Daoy (cell line): ENCODE measurements at regions not wholly inside any gene's neighbourhood (a gene's known extent, or its start where the extent isn't known, plus 50 kb on each side); places are given as distances from the start of the nearest gene placed in this dataset.
"Not testable (repeated sequence)": the region's sequence is repeated elsewhere in the genome, so short reads cannot be mapped to it uniquely, and the experiment has no call there.

ENCODE experiments used
- DNase-seq: peaks from one replicate; pipeline ENCODE4 v3.0.0-alpha.2; 2015; ENCODE audit warnings: low read depth

DNA sequence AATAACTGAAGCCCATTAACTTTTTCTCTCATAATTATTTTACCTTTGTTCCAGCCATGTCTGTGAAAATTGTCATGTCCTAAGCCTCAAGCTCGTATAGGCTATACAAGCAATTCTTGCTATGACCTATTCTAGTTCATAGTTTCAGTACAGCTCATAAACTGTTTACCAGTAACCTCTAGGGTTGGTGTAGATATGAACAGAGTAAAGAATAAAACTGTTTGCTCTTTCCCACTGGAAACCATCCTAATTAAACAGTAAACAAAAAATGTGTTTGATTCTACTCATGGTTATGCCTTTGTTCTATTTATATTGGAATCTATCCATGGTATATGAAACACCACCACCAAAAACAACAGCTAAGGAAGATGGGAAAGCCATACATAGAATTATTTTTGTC, 1444.0 kb upstream of the PCDH7 start:
- no peak for DNase-seq

GRCh38 chr4:29277381-29277780, 1442.8 kb upstream of the PCDH7 start:
- no peak for DNase-seq

DNA sequence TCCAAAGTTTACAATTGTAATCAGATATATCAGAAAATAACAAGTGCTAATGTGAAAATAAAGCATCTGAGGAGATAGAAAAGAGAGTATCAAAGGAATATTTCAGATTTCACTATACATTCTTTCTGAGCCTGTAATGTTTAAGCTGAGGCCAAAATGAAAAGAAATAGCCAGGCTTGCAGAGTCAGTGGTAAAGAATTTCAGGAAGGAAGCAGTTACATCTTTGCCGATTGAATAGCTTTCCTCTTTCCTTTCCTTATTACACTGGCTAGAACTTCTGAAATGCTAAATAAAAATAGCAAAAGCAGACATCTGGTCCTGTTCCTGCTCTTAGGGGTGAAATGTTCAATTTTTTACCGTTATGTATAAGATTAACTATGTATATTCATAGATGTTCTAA, 1441.6 kb upstream of the PCDH7 start:
- DNase-seq = no peak

DNA sequence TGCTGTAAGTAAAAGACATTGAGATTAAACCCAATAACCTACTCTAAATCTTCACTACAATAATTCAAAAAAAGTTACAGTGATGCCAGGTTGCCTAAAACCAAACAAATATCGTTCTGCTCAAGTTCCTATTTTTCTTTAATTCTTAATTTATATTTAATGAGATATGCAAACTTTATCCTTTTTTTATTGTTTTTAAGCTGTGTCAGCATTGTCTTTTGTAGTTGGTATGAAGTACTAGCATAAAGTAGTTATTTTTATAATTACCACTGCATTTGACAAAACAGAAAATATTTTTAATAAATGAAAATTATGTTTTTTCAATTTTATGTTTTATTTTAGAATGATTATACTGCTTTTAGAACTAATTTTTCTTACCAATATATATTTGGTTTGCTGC, 1431.1 kb upstream of the PCDH7 start:
- no peak for DNase-seq

DNA sequence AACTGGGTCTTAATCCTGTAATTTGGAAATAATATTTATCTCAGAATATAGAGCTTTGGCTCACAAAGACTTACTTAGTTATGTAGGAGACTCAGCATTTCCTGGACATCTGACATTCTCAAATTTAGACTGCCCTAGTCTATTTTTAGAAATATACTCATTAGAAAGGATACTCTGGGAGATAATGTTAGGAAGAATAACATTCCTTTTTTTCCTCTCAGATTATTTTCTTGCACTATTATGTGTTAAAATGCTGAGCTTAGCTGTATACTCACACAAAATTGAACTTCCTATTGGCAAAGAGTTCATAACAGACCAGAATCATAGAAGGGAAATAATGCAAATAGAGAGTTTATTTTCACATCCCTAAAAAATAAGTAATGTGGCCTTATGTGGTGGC, 1424.9 kb upstream of the PCDH7 start:
- no peak for DNase-seq

- DNase-seq = no peak
These were observed 1415.6 kb upstream of the PCDH7 start for GRCh38 chr4:29304595-29304994.

GRCh38 chr4:29307256-29307655, 1412.9 kb upstream of the PCDH7 start:
- DNase-seq = no peak

- DNase-seq = no peak
These were observed 1412.4 kb upstream of the PCDH7 start for GRCh38 chr4:29307755-29308154.

DNA sequence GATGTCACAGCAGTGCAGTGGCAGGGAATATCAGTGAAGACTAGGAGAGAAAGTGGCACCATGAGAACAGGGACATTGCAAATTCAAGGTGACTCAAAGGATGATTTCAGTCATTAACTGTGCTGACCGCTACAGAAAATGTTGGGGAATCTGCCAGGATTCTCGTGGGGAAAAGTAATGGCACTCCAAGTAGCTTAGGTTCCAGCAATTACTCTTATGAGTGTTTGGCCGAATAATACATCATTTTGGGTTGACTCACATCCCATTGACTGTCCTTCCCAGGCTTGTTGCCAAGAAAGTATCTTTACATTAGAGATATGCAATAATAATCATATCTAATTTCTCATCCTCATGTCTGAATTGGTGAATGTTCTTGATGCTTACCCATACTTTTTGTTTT, 1411.1 kb upstream of the PCDH7 start:
- DNase-seq = no peak

- DNase-seq = no peak
These were observed 1409.9 kb upstream of the PCDH7 start for GRCh38 chr4:29310252-29310651.

GRCh38 chr4:29311247-29311646, 1408.9 kb upstream of the PCDH7 start:
- no peak for DNase-seq

DNA sequence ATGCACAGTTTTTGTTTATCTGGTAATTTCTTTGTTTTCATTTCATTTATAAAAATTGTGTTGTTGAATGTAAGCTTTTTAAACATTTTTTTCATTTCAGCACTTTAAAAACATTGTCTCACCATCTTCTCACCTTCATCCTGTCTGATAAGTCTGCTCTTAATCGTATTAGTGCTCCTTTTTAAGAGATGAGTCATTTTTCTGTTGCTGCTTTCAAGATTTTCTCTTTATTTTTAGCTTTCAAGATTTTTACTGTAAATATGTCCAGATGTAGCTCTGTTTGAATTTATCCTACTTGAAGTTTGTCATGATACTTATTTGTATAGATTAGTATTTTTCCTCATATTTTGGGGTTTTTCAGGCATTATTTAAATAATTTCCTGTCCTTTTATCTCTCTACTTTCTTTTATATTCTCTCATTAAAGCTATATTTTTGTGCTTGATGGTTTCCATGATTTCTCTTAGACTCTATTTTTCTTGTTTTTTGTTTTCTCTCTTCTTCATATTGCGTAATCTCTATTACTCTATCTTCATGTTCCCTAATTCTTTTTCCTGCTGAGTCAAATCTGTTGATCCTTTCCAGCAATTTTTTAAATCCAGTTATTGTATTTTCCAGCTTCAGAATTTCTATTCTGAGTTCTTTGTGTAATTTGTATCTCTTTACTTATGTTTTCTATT, 1400.4 kb upstream of the PCDH7 start:
- no peak for DNase-seq

DNA sequence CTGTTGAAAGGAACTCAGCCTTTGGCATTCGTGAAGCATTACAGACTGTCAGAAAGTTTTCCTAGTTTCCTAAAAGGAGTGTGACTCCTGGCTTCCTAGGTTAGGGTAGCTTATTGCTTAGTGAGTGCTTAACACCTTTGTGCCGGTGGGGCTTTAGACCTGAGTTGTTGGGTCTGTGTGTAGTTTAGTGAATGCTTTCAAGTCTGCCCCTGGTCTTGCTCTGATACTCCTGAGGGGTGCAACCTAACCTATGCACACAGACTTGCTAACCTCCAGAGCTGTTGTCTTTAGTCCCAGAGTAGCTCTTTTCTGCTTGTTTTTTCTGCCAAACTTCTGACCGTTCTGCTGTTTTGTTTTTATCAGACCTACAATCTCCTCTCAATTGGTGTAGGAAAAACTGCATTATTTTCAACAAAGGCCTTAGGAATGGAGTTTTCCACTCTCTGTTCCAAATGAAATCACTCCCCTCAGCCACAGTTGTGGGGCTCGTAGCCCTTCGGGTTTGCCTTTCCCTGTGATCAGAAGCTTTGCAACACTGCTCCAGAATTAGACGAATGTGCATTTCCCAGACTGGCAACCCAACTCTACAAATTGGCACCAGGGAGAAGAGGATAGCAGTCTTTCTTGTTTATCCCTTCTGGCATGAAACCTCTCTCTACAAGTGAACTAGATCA, 1399.1 kb upstream of the PCDH7 start:
- DNase-seq = no peak

GRCh38 chr4:29326004-29326403, 1394.2 kb upstream of the PCDH7 start:
- DNase-seq = no peak

DNA sequence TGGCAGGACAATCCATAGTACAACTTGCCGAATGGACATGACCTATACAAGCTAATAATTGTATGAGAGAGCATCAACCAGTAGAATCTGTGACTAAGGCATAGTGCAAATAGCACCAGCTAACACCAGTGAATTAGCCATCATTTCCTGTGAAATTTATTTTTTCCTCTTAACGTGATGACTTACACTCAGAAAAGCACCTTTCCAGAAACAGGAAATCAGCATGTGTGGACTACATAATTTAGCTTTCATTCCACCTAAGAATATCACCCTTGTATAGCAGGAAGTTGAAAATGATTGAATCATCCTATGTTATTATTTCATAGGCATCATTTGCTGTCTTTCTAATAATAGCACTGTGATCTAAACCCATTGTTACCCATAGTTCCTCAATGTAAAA, 1393.4 kb upstream of the PCDH7 start:
- DNase-seq = no peak

DNA sequence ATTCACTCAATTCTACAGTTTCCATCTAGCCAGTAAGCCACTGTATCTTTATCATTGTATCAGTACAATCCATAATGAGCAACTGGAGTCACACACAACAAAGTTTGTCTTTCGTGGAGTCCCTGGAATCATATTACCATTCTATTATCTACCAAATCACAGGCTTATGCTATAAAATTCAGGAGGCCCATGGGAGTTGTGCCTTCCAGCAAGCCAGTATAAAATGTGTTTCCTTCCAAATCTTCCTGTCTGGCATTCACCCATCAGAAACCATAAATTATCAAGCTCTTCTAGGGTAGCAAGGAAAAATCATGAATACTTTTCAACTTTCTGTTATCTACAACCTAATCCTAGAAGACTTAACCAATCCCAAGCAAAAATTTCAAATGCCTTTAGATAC, 1383.3 kb upstream of the PCDH7 start:
- no peak for DNase-seq

- DNase-seq = no peak
These were observed 1347.2 kb upstream of the PCDH7 start for GRCh38 chr4:29372971-29373370.

DNA sequence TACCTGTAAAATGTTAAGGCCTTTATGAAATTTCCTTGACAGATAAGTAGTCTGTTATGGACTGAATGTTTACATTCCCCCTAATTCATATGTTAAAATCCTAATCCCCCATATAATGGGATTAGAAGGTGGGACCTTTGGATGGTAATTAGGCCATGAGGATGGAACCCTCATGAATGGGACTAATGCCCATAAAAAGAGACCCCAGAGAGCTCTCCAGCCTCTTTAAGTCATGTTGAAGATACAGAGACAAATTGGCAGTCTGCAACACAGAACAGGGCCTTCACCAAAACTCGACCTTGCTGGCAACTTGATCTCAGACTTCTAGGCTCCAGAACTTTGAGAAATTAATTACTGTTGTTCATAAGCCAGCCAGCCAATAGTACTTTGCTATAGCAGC, 1344.5 kb upstream of the PCDH7 start:
- no peak for DNase-seq

DNA sequence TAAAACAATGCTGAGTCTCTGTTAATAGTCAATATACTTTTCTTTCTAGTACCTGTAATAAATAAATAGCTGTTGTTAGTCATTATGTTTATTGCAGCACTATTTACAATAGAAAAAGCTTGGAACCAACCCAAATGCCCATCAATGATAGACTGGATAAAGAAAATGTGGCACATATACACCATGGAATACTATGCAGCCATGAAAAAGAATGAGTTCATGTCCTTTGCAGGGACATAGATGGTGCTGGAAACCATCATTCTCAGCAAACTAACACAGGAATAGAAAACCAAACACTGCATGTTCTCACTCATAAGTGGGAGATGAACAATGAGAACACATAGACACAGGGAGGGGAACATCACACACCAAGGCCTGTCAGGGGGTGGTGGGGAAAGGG, 1341.9 kb upstream of the PCDH7 start:
- not testable (repeated sequence) for DNase-seq

DNA sequence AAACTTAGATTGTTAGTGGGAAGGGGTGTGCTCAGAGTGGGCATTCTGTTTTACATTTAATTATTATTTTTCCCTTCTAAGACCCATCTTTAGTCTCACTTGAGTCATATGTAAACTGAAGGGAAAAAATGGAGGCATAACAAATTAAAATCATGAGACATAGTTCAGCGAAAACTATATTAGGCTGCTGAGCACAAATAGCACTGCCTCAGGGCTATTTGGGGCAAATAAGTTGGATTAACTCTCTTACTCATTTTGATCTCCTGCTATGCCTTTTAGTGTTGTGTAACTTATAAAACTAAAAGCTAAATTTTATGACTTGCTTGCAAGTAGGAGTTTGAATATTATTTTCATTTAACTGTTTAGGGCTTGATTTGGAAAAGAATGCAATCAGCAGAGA, 1329.2 kb upstream of the PCDH7 start:
- no peak for DNase-seq

- no peak for DNase-seq
These were observed 1315.1 kb upstream of the PCDH7 start for GRCh38 chr4:29405116-29405515.

DNA sequence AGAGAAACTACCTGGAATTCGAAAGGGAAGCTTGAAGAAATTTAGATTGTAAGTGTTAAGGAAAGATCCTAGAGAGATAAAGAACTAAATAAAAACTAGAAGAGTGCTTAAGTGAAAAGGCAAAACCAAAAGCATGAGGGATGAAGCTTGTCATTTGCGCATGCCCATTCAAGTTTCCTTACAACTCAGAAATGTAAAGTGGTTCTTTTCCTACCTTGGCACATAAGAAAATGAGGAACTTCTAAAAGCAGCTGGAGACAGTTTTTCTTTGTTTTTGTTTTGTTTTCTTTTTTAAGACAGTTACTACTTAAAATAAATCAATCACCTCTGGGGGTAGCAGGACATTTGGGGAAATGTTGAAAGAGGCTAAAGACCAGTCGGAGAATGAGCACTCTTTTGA, 1304.4 kb upstream of the PCDH7 start:
- no peak for DNase-seq

- DNase-seq = no peak
These were observed 1296.1 kb upstream of the PCDH7 start for GRCh38 chr4:29423836-29424721.
